H1 (cell line): ENCODE measurements at regions not wholly inside any gene's neighbourhood (a gene's known extent, or its start where the extent isn't known, plus 50 kb on each side); places are given as distances from the start of the nearest gene placed in this dataset.

Experiments
- CBX8 ChIP-seq: fragments of 300-800, 300-1000 bp; sonication (generic); IDR thresholded peaks from 2 replicates; pipeline ENCODE4 v1.7.1; 2016; ENCODE audit warnings: low read depth, low read length, borderline replicate concordance
- KDM5A ChIP-seq: fragments of 200-600 bp; IDR thresholded peaks from 2 replicates; pipeline ENCODE4 v1.7.1; 2012; ENCODE audit warnings: mild to moderate bottlenecking, low read length, inconsistent platforms, mixed read lengths
- RXRA ChIP-seq: IDR thresholded peaks from 2 replicates; pipeline ENCODE4 v1.6.1; 2011; ENCODE audit warnings: low read depth, mild to moderate bottlenecking, low read length, moderate library complexity; ENCODE audit not compliant: insufficient read depth
- SIN3A ChIP-seq, 2 experiments: IDR thresholded peaks in 1 of 2; conservative IDR thresholded peaks in 1 of 2; 2 replicates each; pipeline ENCODE4 v1.6.1; 2011 to 2012; ENCODE audit warnings: low read length in 2 of 2, improper control_type of control experiment in 1 of 2, low read depth in 1 of 2, mild to moderate bottlenecking in 1 of 2
- TAF7 ChIP-seq: optimal IDR thresholded peaks from 2 replicates; pipeline ENCODE3; 2011; ENCODE audit warnings: low read depth, mild to moderate bottlenecking, inconsistent platforms, low read length, moderate library complexity, borderline replicate concordance
- YY1 ChIP-seq: IDR thresholded peaks from 2 replicates; pipeline ENCODE4 v1.6.1; 2011; ENCODE audit warnings: low read depth, mild to moderate bottlenecking, low read length

GRCh38 chr16:85266857-85267256 is 154.6 kb upstream of the CIBAR2 start (continued):
- TF ChIP-seq CBX8 (no peak), RXRA (no peak), KDM5A (no peak), SIN3A (conservative IDR thresholded peaks at IDR 0.05 in 1 of 2, IDR thresholded peaks at IDR 0.05 in 1 of 2; ENCODE audit: low read depth in 1 of 2, low read length in 2 of 2) (no peak), YY1 (no peak), TAF7 (no peak)
